ENCODE measurements at regions not wholly inside any gene's neighbourhood (a gene's known extent, or its start where the extent isn't known, plus 50 kb on each side); places are given as distances from the start of the nearest gene placed in this dataset.
"Not testable (repeated sequence)": the region's sequence is repeated elsewhere in the genome, so short reads cannot be mapped to it uniquely, and the experiment has no call there.

- TF ChIP-seq, protein P1, sequence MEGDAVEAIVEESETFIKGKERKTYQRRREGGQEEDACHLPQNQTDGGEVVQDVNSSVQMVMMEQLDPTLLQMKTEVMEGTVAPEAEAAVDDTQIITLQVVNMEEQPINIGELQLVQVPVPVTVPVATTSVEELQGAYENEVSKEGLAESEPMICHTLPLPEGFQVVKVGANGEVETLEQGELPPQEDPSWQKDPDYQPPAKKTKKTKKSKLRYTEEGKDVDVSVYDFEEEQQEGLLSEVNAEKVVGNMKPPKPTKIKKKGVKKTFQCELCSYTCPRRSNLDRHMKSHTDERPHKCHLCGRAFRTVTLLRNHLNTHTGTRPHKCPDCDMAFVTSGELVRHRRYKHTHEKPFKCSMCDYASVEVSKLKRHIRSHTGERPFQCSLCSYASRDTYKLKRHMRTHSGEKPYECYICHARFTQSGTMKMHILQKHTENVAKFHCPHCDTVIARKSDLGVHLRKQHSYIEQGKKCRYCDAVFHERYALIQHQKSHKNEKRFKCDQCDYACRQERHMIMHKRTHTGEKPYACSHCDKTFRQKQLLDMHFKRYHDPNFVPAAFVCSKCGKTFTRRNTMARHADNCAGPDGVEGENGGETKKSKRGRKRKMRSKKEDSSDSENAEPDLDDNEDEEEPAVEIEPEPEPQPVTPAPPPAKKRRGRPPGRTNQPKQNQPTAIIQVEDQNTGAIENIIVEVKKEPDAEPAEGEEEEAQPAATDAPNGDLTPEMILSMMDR (IDR thresholded peaks at IDR 0.05), result not testable (repeated sequence)
- not testable (repeated sequence) for TF ChIP-seq POLR2A, POLR2AphosphoS5 (IDR thresholded peaks at IDR 0.05)
Observed at GRCh38 chr4:3896871-3897578, 130.8 kb downstream of the ADRA2C start.

All from prostate gland (tissue), 2 donors.